Neural progenitor cell (in vitro differentiated cells): ENCODE measurements at regions not wholly inside any gene's neighbourhood (a gene's known extent, or its start where the extent isn't known, plus 50 kb on each side); places are given as distances from the start of the nearest gene placed in this dataset.

Experiments used
- EZH2phosphoT487 ChIP-seq: fragments of 200-600 bp; sonication (generic); IDR thresholded peaks from 2 replicates; pipeline ENCODE4 v1.6.1; 2017; ENCODE audit warnings: antibody characterized with exemption
- TF ChIP-seq, protein P1 (sequence below): fragments of 200-600 bp; sonication (generic); IDR thresholded peaks from 2 replicates; pipeline ENCODE4 v1.5.1; 2017; ENCODE audit warnings: antibody characterized with exemption, mild to moderate bottlenecking

- no peak for TF ChIP-seq EZH2phosphoT487
- TF ChIP-seq, protein P1, sequence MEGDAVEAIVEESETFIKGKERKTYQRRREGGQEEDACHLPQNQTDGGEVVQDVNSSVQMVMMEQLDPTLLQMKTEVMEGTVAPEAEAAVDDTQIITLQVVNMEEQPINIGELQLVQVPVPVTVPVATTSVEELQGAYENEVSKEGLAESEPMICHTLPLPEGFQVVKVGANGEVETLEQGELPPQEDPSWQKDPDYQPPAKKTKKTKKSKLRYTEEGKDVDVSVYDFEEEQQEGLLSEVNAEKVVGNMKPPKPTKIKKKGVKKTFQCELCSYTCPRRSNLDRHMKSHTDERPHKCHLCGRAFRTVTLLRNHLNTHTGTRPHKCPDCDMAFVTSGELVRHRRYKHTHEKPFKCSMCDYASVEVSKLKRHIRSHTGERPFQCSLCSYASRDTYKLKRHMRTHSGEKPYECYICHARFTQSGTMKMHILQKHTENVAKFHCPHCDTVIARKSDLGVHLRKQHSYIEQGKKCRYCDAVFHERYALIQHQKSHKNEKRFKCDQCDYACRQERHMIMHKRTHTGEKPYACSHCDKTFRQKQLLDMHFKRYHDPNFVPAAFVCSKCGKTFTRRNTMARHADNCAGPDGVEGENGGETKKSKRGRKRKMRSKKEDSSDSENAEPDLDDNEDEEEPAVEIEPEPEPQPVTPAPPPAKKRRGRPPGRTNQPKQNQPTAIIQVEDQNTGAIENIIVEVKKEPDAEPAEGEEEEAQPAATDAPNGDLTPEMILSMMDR, result no peak
These were observed 279.4 kb downstream of the RPS24 start for GRCh38 chr10:78313048-78313381.
